ENCODE measurements at regions not wholly inside any gene's neighbourhood (a gene's known extent, or its start where the extent isn't known, plus 50 kb on each side); places are given as distances from the start of the nearest gene placed in this dataset.

GRCh38 chr5:86320266-86320665, 297.5 kb upstream of the COX7C start:
- H2AFZ ChIP-seq (ENCODE audit: low read length) = no peak overlapping the region
- H3K79me1 ChIP-seq (ENCODE audit: low read depth, low read length) = no peaks in the 10 kb centered on the region
- H3K27ac ChIP-seq (replicated peaks; ENCODE audit: low read length) = no peak overlapping the region
- no peak overlapping the region for H3K4ac ChIP-seq (ENCODE audit: low read length)
- H2BK12ac ChIP-seq (ENCODE audit: low read length) = no peak overlapping the region
- no peak overlapping the region for H4K91ac ChIP-seq (ENCODE audit: low read depth, low read length, poor library complexity)
- H3K9ac ChIP-seq (ENCODE audit: low read depth, low read length, poor library complexity) = no peak overlapping the region
- H2BK5ac ChIP-seq (ENCODE audit: low read length) = no peak overlapping the region
- no peaks in the 10 kb centered on the region for H3K27me3 ChIP-seq (ENCODE audit: control insufficient read depth in 3 of 3, insufficient read depth in 3 of 3, low read depth in 1 of 3, low read length in 3 of 3)
- H2BK120ac ChIP-seq (ENCODE audit: low read depth, low read length) = no peak overlapping the region
- H2AK5ac ChIP-seq (ENCODE audit: low read depth, low read length) = no peak overlapping the region
- H3K36me3 ChIP-seq (replicated peaks in 1 of 2; ENCODE audit: control insufficient read depth in 2 of 2, insufficient read depth in 2 of 2, low read length in 2 of 2) = no peaks in the 10 kb centered on the region
- H3K4me1 ChIP-seq (ENCODE audit: control insufficient read depth in 2 of 2, insufficient read depth in 1 of 2, low read depth in 1 of 2, low read length in 2 of 2) = peaks cover 0 to 2% of the 10 kb centered on the region in 2 donors
- no peak overlapping the region for H3K23ac ChIP-seq (ENCODE audit: low read depth, low read length, poor library complexity)
- H4K8ac ChIP-seq (ENCODE audit: low read depth, low read length) = no peak overlapping the region
- DNase-seq (ENCODE audit: low spot score) = no peak
- no peaks in the 10 kb centered on the region for H3K9me3 ChIP-seq (replicated peaks in 1 of 2; ENCODE audit: control insufficient read depth in 2 of 2, insufficient read depth in 1 of 2, low read depth in 1 of 2, low read length in 2 of 2)
- H2BK15ac ChIP-seq (ENCODE audit: low read length) = no peak overlapping the region
- H3K4me3 ChIP-seq (ENCODE audit: low read length in 2 of 2) = no peak overlapping the region
- H3K18ac ChIP-seq (ENCODE audit: low read length) = no peak overlapping the region
- H3K14ac ChIP-seq (ENCODE audit: low read length) = no peak overlapping the region
- no peak overlapping the region for H3K4me2 ChIP-seq (ENCODE audit: insufficient read depth, low read length, poor library complexity, severe bottlenecking)

GRCh38 chr5:86329318-86329717, 288.4 kb upstream of the COX7C start:
- Histone ChIP-seq H2AK5ac (ENCODE audit: low read depth, low read length) (no peak overlapping the region), H3K18ac (ENCODE audit: low read length) (no peak overlapping the region), H2BK15ac (ENCODE audit: low read length) (no peak overlapping the region), H2BK5ac (ENCODE audit: low read length) (no peak overlapping the region), H3K4ac (ENCODE audit: low read length) (no peak overlapping the region), H2AFZ (ENCODE audit: low read length) (no peak overlapping the region), H3K36me3 (replicated peaks in 1 of 2; ENCODE audit: control insufficient read depth in 2 of 2, insufficient read depth in 2 of 2, low read length in 2 of 2) (no peaks in the 10 kb centered on the region), H4K91ac (ENCODE audit: low read depth, low read length, poor library complexity) (no peak overlapping the region), H3K4me2 (ENCODE audit: insufficient read depth, low read length, poor library complexity, severe bottlenecking) (no peak overlapping the region), H3K27me3 (ENCODE audit: control insufficient read depth in 3 of 3, insufficient read depth in 3 of 3, low read depth in 1 of 3, low read length in 3 of 3) (no peaks in the 10 kb centered on the region), H3K4me3 (ENCODE audit: low read length in 2 of 2) (no peak overlapping the region), H3K27ac (replicated peaks; ENCODE audit: low read length) (no peak overlapping the region), H3K23ac (ENCODE audit: low read depth, low read length, poor library complexity) (no peak overlapping the region), H3K14ac (ENCODE audit: low read length) (no peak overlapping the region), H4K8ac (ENCODE audit: low read depth, low read length) (no peak overlapping the region), H3K9ac (ENCODE audit: low read depth, low read length, poor library complexity) (no peak overlapping the region), H3K79me1 (ENCODE audit: low read depth, low read length) (no peaks in the 10 kb centered on the region), H2BK120ac (ENCODE audit: low read depth, low read length) (no peak overlapping the region), H3K4me1 (ENCODE audit: control insufficient read depth in 2 of 2, insufficient read depth in 1 of 2, low read depth in 1 of 2, low read length in 2 of 2) (peaks cover 0 to 2% of the 10 kb centered on the region in 2 donors), H2BK12ac (ENCODE audit: low read length) (no peak overlapping the region), H3K9me3 (replicated peaks in 1 of 2; ENCODE audit: control insufficient read depth in 2 of 2, insufficient read depth in 1 of 2, low read depth in 1 of 2, low read length in 2 of 2) (peaks cover 0 to 7% of the 10 kb centered on the region in 2 donors)
- no CpG with 5 or more reads among the region's 1 CpG for WGBS, 2 donors (ENCODE audit: extremely low coverage in 2 of 2, insufficient read length in 2 of 2, insufficient replicate concordance in 1 of 2)
- DNase-seq (ENCODE audit: low spot score) = no peak

- H2BK12ac ChIP-seq (ENCODE audit: low read length) = no peak overlapping the region
- no peaks in the 10 kb centered on the region for H3K4me1 ChIP-seq (ENCODE audit: control insufficient read depth in 2 of 2, insufficient read depth in 1 of 2, low read depth in 1 of 2, low read length in 2 of 2)
- no peak overlapping the region for H3K27ac ChIP-seq (replicated peaks; ENCODE audit: low read length)
- H3K27me3 ChIP-seq (ENCODE audit: control insufficient read depth in 3 of 3, insufficient read depth in 3 of 3, low read depth in 1 of 3, low read length in 3 of 3) = no peaks in the 10 kb centered on the region
- no peak overlapping the region for H2BK15ac ChIP-seq (ENCODE audit: low read length)
- H3K9ac ChIP-seq (ENCODE audit: low read depth, low read length, poor library complexity) = no peak overlapping the region
- no peak for DNase-seq (ENCODE audit: low spot score)
- H2BK5ac ChIP-seq (ENCODE audit: low read length) = no peak overlapping the region
- no CpG with 5 or more reads among the region's 2 CpGs for WGBS, 2 donors (ENCODE audit: extremely low coverage in 2 of 2, insufficient read length in 2 of 2, insufficient replicate concordance in 1 of 2)
- no peak overlapping the region for H2AK5ac ChIP-seq (ENCODE audit: low read depth, low read length)
- peaks cover 0 to 7% of the 10 kb centered on the region in 2 donors for H3K9me3 ChIP-seq (replicated peaks in 1 of 2; ENCODE audit: control insufficient read depth in 2 of 2, insufficient read depth in 1 of 2, low read depth in 1 of 2, low read length in 2 of 2)
- no peak overlapping the region for H3K18ac ChIP-seq (ENCODE audit: low read length)
- no peaks in the 10 kb centered on the region for H3K79me1 ChIP-seq (ENCODE audit: low read depth, low read length)
- no peak overlapping the region for H3K14ac ChIP-seq (ENCODE audit: low read length)
- no peak overlapping the region for H3K4me3 ChIP-seq (ENCODE audit: low read length in 2 of 2)
- H3K36me3 ChIP-seq (replicated peaks in 1 of 2; ENCODE audit: control insufficient read depth in 2 of 2, insufficient read depth in 2 of 2, low read length in 2 of 2) = no peaks in the 10 kb centered on the region
- H3K4ac ChIP-seq (ENCODE audit: low read length) = no peak overlapping the region
- no peak overlapping the region for H3K4me2 ChIP-seq (ENCODE audit: insufficient read depth, low read length, poor library complexity, severe bottlenecking)
- peak overlapping the region; percentile 10 for H2AFZ ChIP-seq (ENCODE audit: low read length)
- H4K91ac ChIP-seq (ENCODE audit: low read depth, low read length, poor library complexity) = no peak overlapping the region
- H2BK120ac ChIP-seq (ENCODE audit: low read depth, low read length) = no peak overlapping the region
- no peak overlapping the region for H4K8ac ChIP-seq (ENCODE audit: low read depth, low read length)
- H3K23ac ChIP-seq (ENCODE audit: low read depth, low read length, poor library complexity) = no peak overlapping the region
Measured at GRCh38 chr5:86330736-86331135, 287.0 kb upstream of the COX7C start.

- H2BK120ac ChIP-seq (ENCODE audit: low read depth, low read length) = no peak overlapping the region
- no peak overlapping the region for H3K4ac ChIP-seq (ENCODE audit: low read length)
- H3K4me3 ChIP-seq (ENCODE audit: low read length in 2 of 2) = no peak overlapping the region
- H2AFZ ChIP-seq (ENCODE audit: low read length) = no peak overlapping the region
- H3K4me1 ChIP-seq (ENCODE audit: control insufficient read depth in 2 of 2, insufficient read depth in 1 of 2, low read depth in 1 of 2, low read length in 2 of 2) = no peaks in the 10 kb centered on the region
- peaks cover 0 to 7% of the 10 kb centered on the region in 2 donors for H3K9me3 ChIP-seq (replicated peaks in 1 of 2; ENCODE audit: control insufficient read depth in 2 of 2, insufficient read depth in 1 of 2, low read depth in 1 of 2, low read length in 2 of 2)
- H3K4me2 ChIP-seq (ENCODE audit: insufficient read depth, low read length, poor library complexity, severe bottlenecking) = no peak overlapping the region
- H3K14ac ChIP-seq (ENCODE audit: low read length) = no peak overlapping the region
- H3K23ac ChIP-seq (ENCODE audit: low read depth, low read length, poor library complexity) = no peak overlapping the region
- no peak overlapping the region for H2BK15ac ChIP-seq (ENCODE audit: low read length)
- no peak overlapping the region for H4K8ac ChIP-seq (ENCODE audit: low read depth, low read length)
- H4K91ac ChIP-seq (ENCODE audit: low read depth, low read length, poor library complexity) = no peak overlapping the region
- H3K79me1 ChIP-seq (ENCODE audit: low read depth, low read length) = no peaks in the 10 kb centered on the region
- DNase-seq (ENCODE audit: low spot score) = no peak
- H2BK12ac ChIP-seq (ENCODE audit: low read length) = no peak overlapping the region
- H3K36me3 ChIP-seq (replicated peaks in 1 of 2; ENCODE audit: control insufficient read depth in 2 of 2, insufficient read depth in 2 of 2, low read length in 2 of 2) = no peaks in the 10 kb centered on the region
- no peak overlapping the region for H3K27ac ChIP-seq (replicated peaks; ENCODE audit: low read length)
- H3K27me3 ChIP-seq (ENCODE audit: control insufficient read depth in 3 of 3, insufficient read depth in 3 of 3, low read depth in 1 of 3, low read length in 3 of 3) = no peaks in the 10 kb centered on the region
- no peak overlapping the region for H3K9ac ChIP-seq (ENCODE audit: low read depth, low read length, poor library complexity)
- WGBS, 2 donors (ENCODE audit: extremely low coverage in 2 of 2, insufficient read length in 2 of 2, insufficient replicate concordance in 1 of 2) = no CpG with 5 or more reads among the region's 1 CpG
- no peak overlapping the region for H3K18ac ChIP-seq (ENCODE audit: low read length)
- no peak overlapping the region for H2BK5ac ChIP-seq (ENCODE audit: low read length)
- H2AK5ac ChIP-seq (ENCODE audit: low read depth, low read length) = no peak overlapping the region
Measured at GRCh38 chr5:86332851-86333250, 284.9 kb upstream of the COX7C start.

Data from neuronal stem cell (in vitro differentiated cells).